B cell (primary cell): ENCODE measurements at regions not wholly inside any gene's neighbourhood (a gene's known extent, or its start where the extent isn't known, plus 50 kb on each side); places are given as distances from the start of the nearest gene placed in this dataset.

Experiments used
- ATAC-seq: fragments of 200-7000 bp; cut with Tn5 transposase; one replicate; pipeline ENCODE4 v1.10.0; 2021; ENCODE audit warnings: low read depth, mild to moderate bottlenecking, moderate number of reproducible peaks, moderate library complexity
- CTCF ChIA-PET: fragments of 350-600 bp; sonication (Branson Sonifier 250); formaldehyde crosslinking; loops from one replicate; lab custom pipeline; 2021; ENCODE audit warnings: antibody characterized with exemption, inconsistent platforms; lab: Charles Lee
- POLR2A ChIA-PET: fragments of 350-600 bp; sonication (Branson Sonifier 250); formaldehyde crosslinking; loops from one replicate; lab custom pipeline; 2021; ENCODE audit warnings: antibody characterized with exemption; lab: Charles Lee
- DNase-seq: peaks from one replicate; pipeline ENCODE4 v3.0.0; 2013
- H2AFZ ChIP-seq: 2 replicates; pipeline ENCODE4 v1.6.1; 2012; ENCODE audit warnings: mild to moderate bottlenecking, low read depth, low read length; ENCODE audit not compliant: insufficient read depth, poor library complexity, severe bottlenecking
- H3K27ac ChIP-seq, 2 donors: 1 replicate in 1 of 2; 2 replicates in 1 of 2; pipeline ENCODE4 v1.5.1; 2012 to 2013; ENCODE audit warnings: low read length in 2 of 2, mild to moderate bottlenecking in 2 of 2, moderate library complexity in 1 of 2
- H3K27me3 ChIP-seq, 4 experiments: fragments of 200-600 bp in 1 of 4; sonication (generic) in 1 of 4; replicated peaks in 1 of 4; 1 replicate in 2 of 4; 2 replicates in 2 of 4; pipeline versions ENCODE4 v1.6.1 to v1.7.0; 2013 to 2016; ENCODE audit warnings: low read length in 3 of 4, mild to moderate bottlenecking in 2 of 4, mixed read lengths in 1 of 4, moderate library complexity in 1 of 4; ENCODE audit not compliant: insufficient read depth in 4 of 4, control insufficient read depth in 3 of 4; ENCODE audit errors: control extremely low read depth in 1 of 4
- H3K36me3 ChIP-seq, 2 experiments: replicated peaks in 1 of 2; 1 replicate in 1 of 2; 2 replicates in 1 of 2; pipeline versions ENCODE4 v1.6.1 to v1.7.1; 2013; ENCODE audit warnings: low read length in 1 of 2; ENCODE audit not compliant: insufficient read depth in 2 of 2, control insufficient read depth in 1 of 2; ENCODE audit errors: control extremely low read depth in 1 of 2, extremely low read depth in 1 of 2
- H3K4me1 ChIP-seq, 2 donors: fragments of 200-600 bp in 1 of 2; sonication (generic) in 1 of 2; 1 replicate in 1 of 2; 2 replicates in 1 of 2; pipeline versions ENCODE4 v1.5.1 to v1.6.1; 2013 to 2017; ENCODE audit warnings: low read length in 2 of 2; ENCODE audit not compliant: control insufficient read depth in 2 of 2, insufficient read depth in 2 of 2
- H3K4me2 ChIP-seq: replicated peaks from 2 replicates; pipeline ENCODE3; 2012; ENCODE audit warnings: mild to moderate bottlenecking, low read depth, low read length; ENCODE audit not compliant: poor library complexity, severe bottlenecking
- H3K4me3 ChIP-seq, 5 experiments: fragments of 200-600 bp in 1 of 5; sonication (generic) in 1 of 5; 1 replicate in 3 of 5; 2 replicates in 2 of 5; pipeline versions ENCODE4 v1.5.1 to v1.7.0; 2011 to 2016; ENCODE audit warnings: low read length in 4 of 5, mild to moderate bottlenecking in 4 of 5, low read depth in 2 of 5, control low read depth in 1 of 5, moderate library complexity in 1 of 5; ENCODE audit not compliant: insufficient read depth in 1 of 5; ENCODE audit errors: control extremely low read depth in 1 of 5, extremely low read depth in 1 of 5
- H3K79me2 ChIP-seq: fragments of 200-600 bp; sonication (generic); one replicate; pipeline ENCODE4 v1.6.0; 2016; ENCODE audit warnings: low read length; ENCODE audit not compliant: control insufficient read depth, insufficient read depth
- H3K9ac ChIP-seq: fragments of 200-600 bp; sonication (generic); 2 replicates; pipeline ENCODE4 v1.6.1; 2017; ENCODE audit warnings: mild to moderate bottlenecking, low read length, moderate library complexity
- H3K9me3 ChIP-seq, 3 donors: one replicate each; pipeline versions ENCODE4 v1.6.1 to v1.7.1; 2013; ENCODE audit warnings: low read length in 2 of 3; ENCODE audit not compliant: control insufficient read depth in 2 of 3, insufficient read depth in 1 of 3; ENCODE audit errors: control extremely low read depth in 1 of 3
- H4K20me1 ChIP-seq: 2 replicates; pipeline ENCODE4 v1.6.0; 2012; ENCODE audit warnings: mild to moderate bottlenecking, low read length; ENCODE audit not compliant: insufficient read depth, control insufficient read depth, poor library complexity, severe bottlenecking
- H3K27ac Mint-ChIP-seq: one replicate; pipeline ENCODE4 v1.8.0; 2021; ENCODE audit warnings: mixed read lengths
- H3K27me3 Mint-ChIP-seq: one replicate; pipeline ENCODE4 v1.8.0; 2021; ENCODE audit warnings: mixed read lengths
- H3K4me1 Mint-ChIP-seq: one replicate; pipeline ENCODE4 v1.8.0; 2021; ENCODE audit warnings: mixed read lengths
- H3K4me3 Mint-ChIP-seq: one replicate; pipeline ENCODE4 v1.8.0; 2021; ENCODE audit warnings: mixed read lengths
- H3K9me3 Mint-ChIP-seq: one replicate; pipeline ENCODE4 v1.8.0; 2022; ENCODE audit warnings: mixed read lengths; ENCODE audit not compliant: insufficient read depth
- CTCF ChIP-seq: fragments of 200-600 bp; IDR thresholded peaks from one replicate; pipeline ENCODE4 v1.8.0; 2022; ENCODE audit warnings: antibody characterized with exemption, mild to moderate bottlenecking
- EZH2 ChIP-seq: IDR thresholded peaks from 2 replicates; pipeline ENCODE4 v1.6.1; 2012; ENCODE audit warnings: borderline replicate concordance, low read depth, mild to moderate bottlenecking, moderate library complexity, low read length; ENCODE audit not compliant: insufficient read depth, poor library complexity, severe bottlenecking
- WGBS: methylation state at CpG from one replicate; pipeline ENCODE4 v1.1.5; 2013; ENCODE audit warnings: missing lambda C conversion rate; ENCODE audit not compliant: insufficient coverage; 5-methylcytosine and 5-hydroxymethylcytosine counted together
- intact Hi-C: fragments of 100-400 bp; cut with micrococcal nuclease; formaldehyde crosslinking; loops from one replicate; pipeline ENCODE4 v1.10.0; 2022

GRCh38 chr1:173405834-173406233 is 71.3 kb upstream of the PRDX6 start:
- no peak overlapping the region for H3K9ac ChIP-seq
- H3K36me3 ChIP-seq: no peaks in the 10 kb centered on the region
- peaks cover 57% of the 10 kb centered on the region for H3K4me1 Mint-ChIP-seq
- no peak overlapping the region for H3K27ac ChIP-seq
- DNase-seq (no peak), ATAC-seq (no peak)
- no peaks in the 10 kb centered on the region for H3K9me3 Mint-ChIP-seq
- 100% methylated on average over 1 of the region's 3 CpGs for WGBS
- no peak overlapping the region for H3K4me2 ChIP-seq
- TF ChIP-seq CTCF (no peak), EZH2 (no peak)
- ChIA-PET POLR2A (no interaction called here), CTCF (interaction anchor here (0.8 to 3.0 kb wide), 6 partner anchors 8 to 203 kb away, joined by 3 to 16 read pairs (median 4); no protein-coding TSS in a partner anchor)
- H2AFZ ChIP-seq: peak overlapping the region; percentile 89
- no peaks in the 10 kb centered on the region for H3K27me3 ChIP-seq
- intact Hi-C loops: no loop called here
- H3K27me3 Mint-ChIP-seq: no peaks in the 10 kb centered on the region
- no peaks in the 10 kb centered on the region for H3K9me3 ChIP-seq
- H3K79me2 ChIP-seq: peaks cover 6% of the 10 kb centered on the region
- H4K20me1 ChIP-seq: no peaks in the 10 kb centered on the region
- no peak overlapping the region for H3K4me3 Mint-ChIP-seq
- H3K4me1 ChIP-seq: peaks cover 48 to 63% of the 10 kb centered on the region in 2 donors
- H3K4me3 ChIP-seq: no peak overlapping the region
- no peak overlapping the region for H3K27ac Mint-ChIP-seq

- intact Hi-C loops: no loop called here
- ATAC-seq: peak; percentile 31
- CTCF ChIA-PET: interaction anchor here (0.8 to 3.0 kb wide), 10 partner anchors 9 to 662 kb away, joined by 3 to 16 read pairs (median 4); no protein-coding TSS in a partner anchor
These were observed 70.3 kb upstream of the PRDX6 start for GRCh38 chr1:173406783-173407230.

More at GRCh38 chr1:173406783-173407230, 70.3 kb upstream of the PRDX6 start:
- peak overlapping the region in 4 of 5 experiments; percentile 37 to 68 (median 54) for H3K4me3 ChIP-seq
- peak overlapping the region; percentile 90 for H3K27ac Mint-ChIP-seq
- DNase-seq: peak; percentile 57
- H3K9ac ChIP-seq: peak overlapping the region; percentile 79
- no peaks in the 10 kb centered on the region for H3K36me3 ChIP-seq
- H3K27me3 Mint-ChIP-seq: no peaks in the 10 kb centered on the region
- no peaks in the 10 kb centered on the region for H3K27me3 ChIP-seq
- H3K4me2 ChIP-seq: peak overlapping the region; percentile 93
- no peaks in the 10 kb centered on the region for H3K9me3 ChIP-seq
- H2AFZ ChIP-seq: peak overlapping the region; percentile 89
- H3K4me3 Mint-ChIP-seq: peak overlapping the region; percentile 87
- TF ChIP-seq CTCF (no peak), EZH2 (no peak)
- POLR2A ChIA-PET: interaction anchor here (0.6 to 1.2 kb wide), 3 partner anchors 9 to 1467 kb away, joined by 3 to 9 read pairs (median 4); no protein-coding TSS in a partner anchor
- H4K20me1 ChIP-seq: no peaks in the 10 kb centered on the region
- H3K4me1 Mint-ChIP-seq: peaks cover 63% of the 10 kb centered on the region
- peaks cover 6% of the 10 kb centered on the region for H3K79me2 ChIP-seq
- H3K9me3 Mint-ChIP-seq: no peaks in the 10 kb centered on the region
- H3K27ac ChIP-seq: peak overlapping the region; percentile 43 to 79
- 20% methylated on average over 8 of the region's 8 CpGs for WGBS
- H3K4me1 ChIP-seq: peaks cover 55 to 72% of the 10 kb centered on the region in 2 donors
